ENCODE measurements at regions not wholly inside any gene's neighbourhood (a gene's known extent, or its start where the extent isn't known, plus 50 kb on each side); places are given as distances from the start of the nearest gene placed in this dataset.

DNA sequence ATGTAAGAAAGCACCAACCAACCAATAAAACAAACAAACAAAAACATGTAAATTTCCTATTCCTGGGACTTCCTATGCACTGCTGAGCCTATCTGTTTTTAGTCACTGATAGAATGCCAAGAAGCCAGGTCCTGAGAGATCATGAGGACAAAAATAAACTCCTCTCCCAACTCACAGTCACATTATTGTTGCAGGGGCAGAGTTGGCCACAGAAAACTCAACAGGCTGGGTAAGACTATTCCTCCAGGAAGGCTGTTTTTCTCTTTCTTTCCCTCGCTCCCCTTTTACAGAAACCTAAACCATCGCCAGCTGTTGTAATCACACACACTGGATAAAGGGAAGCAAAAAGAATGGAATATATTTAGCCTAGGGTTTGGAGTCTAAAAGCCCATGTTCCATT is 55.8 kb upstream of the METAP2 start:
- TF ChIP-seq, protein P1, sequence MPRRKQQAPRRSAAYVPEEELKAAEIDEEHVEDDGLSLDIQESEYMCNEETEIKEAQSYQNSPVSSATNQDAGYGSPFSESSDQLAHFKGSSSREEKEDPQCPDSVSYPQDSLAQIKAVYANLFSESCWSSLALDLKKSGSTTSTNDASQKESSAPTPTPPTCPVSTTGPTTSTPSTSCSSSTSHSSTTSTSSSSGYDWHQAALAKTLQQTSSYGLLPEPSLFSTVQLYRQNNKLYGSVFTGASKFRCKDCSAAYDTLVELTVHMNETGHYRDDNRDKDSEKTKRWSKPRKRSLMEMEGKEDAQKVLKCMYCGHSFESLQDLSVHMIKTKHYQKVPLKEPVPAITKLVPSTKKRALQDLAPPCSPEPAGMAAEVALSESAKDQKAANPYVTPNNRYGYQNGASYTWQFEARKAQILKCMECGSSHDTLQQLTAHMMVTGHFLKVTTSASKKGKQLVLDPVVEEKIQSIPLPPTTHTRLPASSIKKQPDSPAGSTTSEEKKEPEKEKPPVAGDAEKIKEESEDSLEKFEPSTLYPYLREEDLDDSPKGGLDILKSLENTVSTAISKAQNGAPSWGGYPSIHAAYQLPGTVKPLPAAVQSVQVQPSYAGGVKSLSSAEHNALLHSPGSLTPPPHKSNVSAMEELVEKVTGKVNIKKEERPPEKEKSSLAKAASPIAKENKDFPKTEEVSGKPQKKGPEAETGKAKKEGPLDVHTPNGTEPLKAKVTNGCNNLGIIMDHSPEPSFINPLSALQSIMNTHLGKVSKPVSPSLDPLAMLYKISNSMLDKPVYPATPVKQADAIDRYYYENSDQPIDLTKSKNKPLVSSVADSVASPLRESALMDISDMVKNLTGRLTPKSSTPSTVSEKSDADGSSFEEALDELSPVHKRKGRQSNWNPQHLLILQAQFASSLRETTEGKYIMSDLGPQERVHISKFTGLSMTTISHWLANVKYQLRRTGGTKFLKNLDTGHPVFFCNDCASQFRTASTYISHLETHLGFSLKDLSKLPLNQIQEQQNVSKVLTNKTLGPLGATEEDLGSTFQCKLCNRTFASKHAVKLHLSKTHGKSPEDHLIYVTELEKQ (tag by site-specific recombination; IDR thresholded peaks at IDR 0.05; ENCODE audit: borderline replicate concordance) = no peak
- TF ChIP-seq, protein P2, sequence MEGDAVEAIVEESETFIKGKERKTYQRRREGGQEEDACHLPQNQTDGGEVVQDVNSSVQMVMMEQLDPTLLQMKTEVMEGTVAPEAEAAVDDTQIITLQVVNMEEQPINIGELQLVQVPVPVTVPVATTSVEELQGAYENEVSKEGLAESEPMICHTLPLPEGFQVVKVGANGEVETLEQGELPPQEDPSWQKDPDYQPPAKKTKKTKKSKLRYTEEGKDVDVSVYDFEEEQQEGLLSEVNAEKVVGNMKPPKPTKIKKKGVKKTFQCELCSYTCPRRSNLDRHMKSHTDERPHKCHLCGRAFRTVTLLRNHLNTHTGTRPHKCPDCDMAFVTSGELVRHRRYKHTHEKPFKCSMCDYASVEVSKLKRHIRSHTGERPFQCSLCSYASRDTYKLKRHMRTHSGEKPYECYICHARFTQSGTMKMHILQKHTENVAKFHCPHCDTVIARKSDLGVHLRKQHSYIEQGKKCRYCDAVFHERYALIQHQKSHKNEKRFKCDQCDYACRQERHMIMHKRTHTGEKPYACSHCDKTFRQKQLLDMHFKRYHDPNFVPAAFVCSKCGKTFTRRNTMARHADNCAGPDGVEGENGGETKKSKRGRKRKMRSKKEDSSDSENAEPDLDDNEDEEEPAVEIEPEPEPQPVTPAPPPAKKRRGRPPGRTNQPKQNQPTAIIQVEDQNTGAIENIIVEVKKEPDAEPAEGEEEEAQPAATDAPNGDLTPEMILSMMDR (tag by site-specific recombination; IDR thresholded peaks at IDR 0.05) = no peak
- TF ChIP-seq ZNF473 (tag by site-specific recombination; IDR thresholded peaks at IDR 0.05) (no peak), ZNF621 (tag by site-specific recombination; IDR thresholded peaks at IDR 0.05) (no peak), MZF1 (tag by site-specific recombination; IDR thresholded peaks at IDR 0.05; ENCODE audit: borderline replicate concordance) (no peak), ZBTB17 (tag by site-specific recombination; IDR thresholded peaks at IDR 0.05) (no peak)
- TF ChIP-seq, protein P3, sequence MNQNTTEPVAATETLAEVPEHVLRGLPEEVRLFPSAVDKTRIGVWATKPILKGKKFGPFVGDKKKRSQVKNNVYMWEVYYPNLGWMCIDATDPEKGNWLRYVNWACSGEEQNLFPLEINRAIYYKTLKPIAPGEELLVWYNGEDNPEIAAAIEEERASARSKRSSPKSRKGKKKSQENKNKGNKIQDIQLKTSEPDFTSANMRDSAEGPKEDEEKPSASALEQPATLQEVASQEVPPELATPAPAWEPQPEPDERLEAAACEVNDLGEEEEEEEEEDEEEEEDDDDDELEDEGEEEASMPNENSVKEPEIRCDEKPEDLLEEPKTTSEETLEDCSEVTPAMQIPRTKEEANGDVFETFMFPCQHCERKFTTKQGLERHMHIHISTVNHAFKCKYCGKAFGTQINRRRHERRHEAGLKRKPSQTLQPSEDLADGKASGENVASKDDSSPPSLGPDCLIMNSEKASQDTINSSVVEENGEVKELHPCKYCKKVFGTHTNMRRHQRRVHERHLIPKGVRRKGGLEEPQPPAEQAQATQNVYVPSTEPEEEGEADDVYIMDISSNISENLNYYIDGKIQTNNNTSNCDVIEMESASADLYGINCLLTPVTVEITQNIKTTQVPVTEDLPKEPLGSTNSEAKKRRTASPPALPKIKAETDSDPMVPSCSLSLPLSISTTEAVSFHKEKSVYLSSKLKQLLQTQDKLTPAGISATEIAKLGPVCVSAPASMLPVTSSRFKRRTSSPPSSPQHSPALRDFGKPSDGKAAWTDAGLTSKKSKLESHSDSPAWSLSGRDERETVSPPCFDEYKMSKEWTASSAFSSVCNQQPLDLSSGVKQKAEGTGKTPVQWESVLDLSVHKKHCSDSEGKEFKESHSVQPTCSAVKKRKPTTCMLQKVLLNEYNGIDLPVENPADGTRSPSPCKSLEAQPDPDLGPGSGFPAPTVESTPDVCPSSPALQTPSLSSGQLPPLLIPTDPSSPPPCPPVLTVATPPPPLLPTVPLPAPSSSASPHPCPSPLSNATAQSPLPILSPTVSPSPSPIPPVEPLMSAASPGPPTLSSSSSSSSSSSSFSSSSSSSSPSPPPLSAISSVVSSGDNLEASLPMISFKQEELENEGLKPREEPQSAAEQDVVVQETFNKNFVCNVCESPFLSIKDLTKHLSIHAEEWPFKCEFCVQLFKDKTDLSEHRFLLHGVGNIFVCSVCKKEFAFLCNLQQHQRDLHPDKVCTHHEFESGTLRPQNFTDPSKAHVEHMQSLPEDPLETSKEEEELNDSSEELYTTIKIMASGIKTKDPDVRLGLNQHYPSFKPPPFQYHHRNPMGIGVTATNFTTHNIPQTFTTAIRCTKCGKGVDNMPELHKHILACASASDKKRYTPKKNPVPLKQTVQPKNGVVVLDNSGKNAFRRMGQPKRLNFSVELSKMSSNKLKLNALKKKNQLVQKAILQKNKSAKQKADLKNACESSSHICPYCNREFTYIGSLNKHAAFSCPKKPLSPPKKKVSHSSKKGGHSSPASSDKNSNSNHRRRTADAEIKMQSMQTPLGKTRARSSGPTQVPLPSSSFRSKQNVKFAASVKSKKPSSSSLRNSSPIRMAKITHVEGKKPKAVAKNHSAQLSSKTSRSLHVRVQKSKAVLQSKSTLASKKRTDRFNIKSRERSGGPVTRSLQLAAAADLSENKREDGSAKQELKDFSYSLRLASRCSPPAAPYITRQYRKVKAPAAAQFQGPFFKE (tag by site-specific recombination; IDR thresholded peaks at IDR 0.05; ENCODE audit: borderline replicate concordance) = no peak
- TF ChIP-seq, protein P4, sequence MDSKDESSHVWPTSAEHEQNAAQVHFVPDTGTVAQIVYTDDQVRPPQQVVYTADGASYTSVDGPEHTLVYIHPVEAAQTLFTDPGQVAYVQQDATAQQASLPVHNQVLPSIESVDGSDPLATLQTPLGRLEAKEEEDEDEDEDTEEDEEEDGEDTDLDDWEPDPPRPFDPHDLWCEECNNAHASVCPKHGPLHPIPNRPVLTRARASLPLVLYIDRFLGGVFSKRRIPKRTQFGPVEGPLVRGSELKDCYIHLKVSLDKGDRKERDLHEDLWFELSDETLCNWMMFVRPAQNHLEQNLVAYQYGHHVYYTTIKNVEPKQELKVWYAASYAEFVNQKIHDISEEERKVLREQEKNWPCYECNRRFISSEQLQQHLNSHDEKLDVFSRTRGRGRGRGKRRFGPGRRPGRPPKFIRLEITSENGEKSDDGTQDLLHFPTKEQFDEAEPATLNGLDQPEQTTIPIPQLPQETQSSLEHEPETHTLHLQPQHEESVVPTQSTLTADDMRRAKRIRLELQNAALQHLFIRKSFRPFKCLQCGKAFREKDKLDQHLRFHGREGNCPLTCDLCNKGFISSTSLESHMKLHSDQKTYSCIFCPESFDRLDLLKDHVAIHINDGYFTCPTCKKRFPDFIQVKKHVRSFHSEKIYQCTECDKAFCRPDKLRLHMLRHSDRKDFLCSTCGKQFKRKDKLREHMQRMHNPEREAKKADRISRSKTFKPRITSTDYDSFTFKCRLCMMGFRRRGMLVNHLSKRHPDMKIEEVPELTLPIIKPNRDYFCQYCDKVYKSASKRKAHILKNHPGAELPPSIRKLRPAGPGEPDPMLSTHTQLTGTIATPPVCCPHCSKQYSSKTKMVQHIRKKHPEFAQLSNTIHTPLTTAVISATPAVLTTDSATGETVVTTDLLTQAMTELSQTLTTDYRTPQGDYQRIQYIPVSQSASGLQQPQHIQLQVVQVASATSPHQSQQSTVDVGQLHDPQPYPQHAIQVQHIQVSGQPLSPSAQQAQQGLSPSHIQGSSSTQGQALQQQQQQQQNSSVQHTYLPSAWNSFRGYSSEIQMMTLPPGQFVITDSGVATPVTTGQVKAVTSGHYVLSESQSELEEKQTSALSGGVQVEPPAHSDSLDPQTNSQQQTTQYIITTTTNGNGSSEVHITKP (tag by site-specific recombination; IDR thresholded peaks at IDR 0.05) = no peak
- TF ChIP-seq, protein P5, sequence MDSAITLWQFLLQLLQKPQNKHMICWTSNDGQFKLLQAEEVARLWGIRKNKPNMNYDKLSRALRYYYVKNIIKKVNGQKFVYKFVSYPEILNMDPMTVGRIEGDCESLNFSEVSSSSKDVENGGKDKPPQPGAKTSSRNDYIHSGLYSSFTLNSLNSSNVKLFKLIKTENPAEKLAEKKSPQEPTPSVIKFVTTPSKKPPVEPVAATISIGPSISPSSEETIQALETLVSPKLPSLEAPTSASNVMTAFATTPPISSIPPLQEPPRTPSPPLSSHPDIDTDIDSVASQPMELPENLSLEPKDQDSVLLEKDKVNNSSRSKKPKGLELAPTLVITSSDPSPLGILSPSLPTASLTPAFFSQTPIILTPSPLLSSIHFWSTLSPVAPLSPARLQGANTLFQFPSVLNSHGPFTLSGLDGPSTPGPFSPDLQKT (IDR thresholded peaks at IDR 0.05; ENCODE audit: borderline replicate concordance, low read depth, low read length) = no peak
- TF ChIP-seq, protein P6, sequence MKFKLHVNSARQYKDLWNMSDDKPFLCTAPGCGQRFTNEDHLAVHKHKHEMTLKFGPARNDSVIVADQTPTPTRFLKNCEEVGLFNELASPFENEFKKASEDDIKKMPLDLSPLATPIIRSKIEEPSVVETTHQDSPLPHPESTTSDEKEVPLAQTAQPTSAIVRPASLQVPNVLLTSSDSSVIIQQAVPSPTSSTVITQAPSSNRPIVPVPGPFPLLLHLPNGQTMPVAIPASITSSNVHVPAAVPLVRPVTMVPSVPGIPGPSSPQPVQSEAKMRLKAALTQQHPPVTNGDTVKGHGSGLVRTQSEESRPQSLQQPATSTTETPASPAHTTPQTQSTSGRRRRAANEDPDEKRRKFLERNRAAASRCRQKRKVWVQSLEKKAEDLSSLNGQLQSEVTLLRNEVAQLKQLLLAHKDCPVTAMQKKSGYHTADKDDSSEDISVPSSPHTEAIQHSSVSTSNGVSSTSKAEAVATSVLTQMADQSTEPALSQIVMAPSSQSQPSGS (tag by site-specific recombination; IDR thresholded peaks at IDR 0.05; ENCODE audit: low read depth) = no peak

All from HEK293 (cell line).